Trophoblast cell (in vitro differentiated cells and primary cell): ENCODE measurements at regions not wholly inside any gene's neighbourhood (a gene's known extent, or its start where the extent isn't known, plus 50 kb on each side); places are given as distances from the start of the nearest gene placed in this dataset.

ENCODE experiments used
- DNase-seq, 2 donors: peaks; one replicate each; pipeline ENCODE4 v3.0.0-alpha.2; 2016
- H2AFZ ChIP-seq: 2 replicates; pipeline ENCODE4 v1.6.1; 2013; ENCODE audit warnings: low read length, moderate library complexity, mild to moderate bottlenecking; ENCODE audit not compliant: insufficient read depth, poor library complexity
- H2AK5ac ChIP-seq: 2 replicates; pipeline ENCODE4 v1.6.1; 2013; ENCODE audit warnings: mild to moderate bottlenecking, low read length
- H2BK120ac ChIP-seq: 2 replicates; pipeline ENCODE4 v1.6.1; 2013; ENCODE audit warnings: low read length, mild to moderate bottlenecking, moderate library complexity; ENCODE audit not compliant: insufficient read depth, poor library complexity
- H2BK12ac ChIP-seq: 2 replicates; pipeline ENCODE4 v1.6.1; 2013; ENCODE audit warnings: mild to moderate bottlenecking, low read length, moderate library complexity
- H2BK5ac ChIP-seq: 2 replicates; pipeline ENCODE4 v1.6.1; 2013; ENCODE audit warnings: low read length, low read depth, moderate library complexity, mild to moderate bottlenecking; ENCODE audit not compliant: poor library complexity
- H3K14ac ChIP-seq: 2 replicates; pipeline ENCODE4 v1.6.1; 2013; ENCODE audit warnings: mild to moderate bottlenecking, low read length
- H3K18ac ChIP-seq: 2 replicates; pipeline ENCODE4 v1.6.1; 2013; ENCODE audit warnings: mild to moderate bottlenecking, low read length
- H3K23ac ChIP-seq: 2 replicates; pipeline ENCODE4 v1.6.1; 2013; ENCODE audit warnings: low read length
- H3K27ac ChIP-seq: 2 replicates; pipeline ENCODE4 v1.5.1; 2013; ENCODE audit warnings: low read depth, mild to moderate bottlenecking, inconsistent platforms, low read length, moderate library complexity
- H3K27me3 ChIP-seq: 2 replicates; pipeline ENCODE4 v1.6.1; 2013; ENCODE audit warnings: inconsistent platforms, mild to moderate bottlenecking, low read length, moderate library complexity; ENCODE audit not compliant: insufficient read depth
- H3K36me3 ChIP-seq, 2 experiments: 1 replicate in 1 of 2; 2 replicates in 1 of 2; pipeline ENCODE4 v1.6.1; 2013; ENCODE audit warnings: low read length in 2 of 2, mild to moderate bottlenecking in 2 of 2, moderate library complexity in 1 of 2; ENCODE audit not compliant: insufficient read depth in 2 of 2, control insufficient read depth in 1 of 2
- H3K4ac ChIP-seq: 2 replicates; pipeline ENCODE4 v1.6.1; 2013; ENCODE audit warnings: low read depth, mild to moderate bottlenecking, low read length, moderate library complexity
- H3K4me1 ChIP-seq, 2 experiments: 1 replicate in 1 of 2; 2 replicates in 1 of 2; pipeline ENCODE4 v1.6.1; 2013; ENCODE audit warnings: low read length in 2 of 2, mild to moderate bottlenecking in 2 of 2, moderate library complexity in 1 of 2; ENCODE audit not compliant: insufficient read depth in 2 of 2, control insufficient read depth in 1 of 2
- H3K4me2 ChIP-seq: 2 replicates; pipeline ENCODE4 v1.6.1; 2013; ENCODE audit warnings: inconsistent platforms, mild to moderate bottlenecking, low read length, moderate library complexity
- H3K4me3 ChIP-seq: 2 replicates; pipeline ENCODE4 v1.5.1; 2013; ENCODE audit warnings: mild to moderate bottlenecking, low read depth, low read length, inconsistent platforms
- H3K79me1 ChIP-seq: one replicate; pipeline ENCODE4 v1.6.1; 2013; ENCODE audit warnings: low read length
- H3K79me2 ChIP-seq: 2 replicates; pipeline ENCODE4 v1.6.1; 2013; ENCODE audit warnings: low read length, mild to moderate bottlenecking; ENCODE audit not compliant: control insufficient read depth, insufficient read depth, poor library complexity
- H3K9ac ChIP-seq: 2 replicates; pipeline ENCODE4 v1.6.1; 2013; ENCODE audit warnings: mild to moderate bottlenecking, low read length
- H3K9me3 ChIP-seq: 2 replicates; pipeline ENCODE4 v1.6.1; 2013; ENCODE audit warnings: low read depth, mild to moderate bottlenecking, control low read depth, inconsistent platforms, low read length; ENCODE audit not compliant: insufficient read depth
- H4K12ac ChIP-seq: 2 replicates; pipeline ENCODE4 v1.6.1; 2013; ENCODE audit warnings: low read depth, mild to moderate bottlenecking, low read length, moderate library complexity
- H4K8ac ChIP-seq: 2 replicates; pipeline ENCODE4 v1.6.1; 2013; ENCODE audit warnings: low read depth, mild to moderate bottlenecking, low read length, moderate library complexity
- H4K91ac ChIP-seq: one replicate; pipeline ENCODE4 v1.6.1; 2013; ENCODE audit warnings: low read depth, mild to moderate bottlenecking, low read length, moderate library complexity
- WGBS: extraction: QIAGEN DNeasy Blood & Tissue Kit; methylation state at CpG from one replicate; pipeline ENCODE4 v1.1.7; 2013; ENCODE audit warnings: missing lambda C conversion rate; ENCODE audit not compliant: insufficient read length, insufficient coverage; ENCODE audit errors: extremely low coverage; 5-methylcytosine and 5-hydroxymethylcytosine counted together

- Histone ChIP-seq H3K23ac (no peak overlapping the region), H3K4me3 (no peak overlapping the region), H4K12ac (no peak overlapping the region), H3K14ac (no peak overlapping the region), H2BK5ac (no peak overlapping the region), H3K9ac (no peak overlapping the region), H3K18ac (no peak overlapping the region), H4K91ac (no peak overlapping the region), H3K79me1 (no peaks in the 10 kb centered on the region), H3K27ac (no peak overlapping the region), H2AK5ac (no peak overlapping the region), H3K36me3 (no peaks in the 10 kb centered on the region), H3K9me3 (no peaks in the 10 kb centered on the region), H3K27me3 (peaks cover 2% of the 10 kb centered on the region), H3K4me1 (no peaks in the 10 kb centered on the region), H3K4me2 (no peak overlapping the region), H3K79me2 (no peaks in the 10 kb centered on the region), H2BK12ac (no peak overlapping the region), H2BK120ac (no peak overlapping the region), H3K4ac (no peak overlapping the region), H4K8ac (no peak overlapping the region), H2AFZ (no peak overlapping the region)
- no peak for DNase-seq
- no CpG with 5 or more reads among the region's 9 CpGs for WGBS
These were observed 93.9 kb downstream of the TEX29 start for GRCh38 chr13:111414341-111414740.

DNA sequence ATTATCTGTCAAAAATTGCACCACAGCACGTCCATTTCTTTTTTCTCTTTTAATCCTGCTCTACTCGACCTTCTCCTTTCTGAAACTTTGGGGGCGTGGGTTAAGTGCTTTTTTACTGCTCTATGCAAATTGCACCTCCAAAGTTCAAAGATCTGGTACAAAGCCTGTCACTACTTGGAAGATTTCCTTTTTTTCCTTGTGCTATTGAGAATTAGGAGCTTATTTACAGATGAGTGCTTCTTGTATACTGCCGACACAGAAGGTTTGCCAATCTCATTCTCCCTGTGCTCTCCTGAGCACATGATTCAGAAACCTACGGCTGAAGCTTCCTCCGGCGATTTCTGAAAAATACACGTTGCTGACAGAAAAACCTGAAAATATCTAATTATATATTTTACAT, 94.8 kb downstream of the TEX29 start:
- Histone ChIP-seq H4K8ac (no peak overlapping the region), H3K4ac (no peak overlapping the region), H3K4me1 (no peaks in the 10 kb centered on the region), H3K79me2 (no peaks in the 10 kb centered on the region), H3K14ac (no peak overlapping the region), H2AFZ (no peak overlapping the region), H3K18ac (no peak overlapping the region), H2BK12ac (no peak overlapping the region), H3K36me3 (no peaks in the 10 kb centered on the region), H2BK5ac (no peak overlapping the region), H4K91ac (no peak overlapping the region), H3K9me3 (no peaks in the 10 kb centered on the region), H2BK120ac (no peak overlapping the region), H3K27ac (no peak overlapping the region), H3K9ac (no peak overlapping the region), H3K79me1 (no peaks in the 10 kb centered on the region), H3K4me3 (no peak overlapping the region), H3K27me3 (peaks cover 2% of the 10 kb centered on the region), H4K12ac (no peak overlapping the region), H2AK5ac (no peak overlapping the region), H3K23ac (no peak overlapping the region), H3K4me2 (no peak overlapping the region)
- DNase-seq = no peak
- no CpG with 5 or more reads among the region's 8 CpGs for WGBS

GRCh38 chr13:111415765-111416164, 95.3 kb downstream of the TEX29 start:
- H3K79me1 ChIP-seq = no peaks in the 10 kb centered on the region
- no peaks in the 10 kb centered on the region for H3K79me2 ChIP-seq
- no peaks in the 10 kb centered on the region for H3K9me3 ChIP-seq
- H2AFZ ChIP-seq = no peak overlapping the region
- H4K8ac ChIP-seq = no peak overlapping the region
- no peak overlapping the region for H3K18ac ChIP-seq
- H3K4ac ChIP-seq = no peak overlapping the region
- no peak overlapping the region for H2BK120ac ChIP-seq
- H2BK12ac ChIP-seq = no peak overlapping the region
- no peak overlapping the region for H3K14ac ChIP-seq
- H4K91ac ChIP-seq = no peak overlapping the region
- no peak overlapping the region for H3K27ac ChIP-seq
- DNase-seq = no peak
- no peak overlapping the region for H3K4me3 ChIP-seq
- H3K4me2 ChIP-seq = no peak overlapping the region
- no peak overlapping the region for H2AK5ac ChIP-seq
- no peak overlapping the region for H2BK5ac ChIP-seq
- peaks cover 2% of the 10 kb centered on the region for H3K27me3 ChIP-seq
- H3K36me3 ChIP-seq = no peaks in the 10 kb centered on the region
- WGBS = no CpG with 5 or more reads among the region's 1 CpG
- no peak overlapping the region for H3K23ac ChIP-seq
- H3K9ac ChIP-seq = no peak overlapping the region
- H4K12ac ChIP-seq = no peak overlapping the region
- no peaks in the 10 kb centered on the region for H3K4me1 ChIP-seq

- no peak overlapping the region for H3K18ac ChIP-seq
- H2BK12ac ChIP-seq = no peak overlapping the region
- H3K79me2 ChIP-seq = no peaks in the 10 kb centered on the region
- peaks cover under 1 to 2% of the 10 kb centered on the region in 2 experiments for H3K4me1 ChIP-seq
- no peak overlapping the region for H2AK5ac ChIP-seq
- H3K9me3 ChIP-seq = no peaks in the 10 kb centered on the region
- no peak overlapping the region for H3K14ac ChIP-seq
- H3K9ac ChIP-seq = no peak overlapping the region
- peaks cover 2% of the 10 kb centered on the region for H3K27me3 ChIP-seq
- no peak overlapping the region for H3K4ac ChIP-seq
- no peak overlapping the region for H3K4me3 ChIP-seq
- H3K36me3 ChIP-seq = no peaks in the 10 kb centered on the region
- WGBS = no CpG with 5 or more reads among the region's 6 CpGs
- H2AFZ ChIP-seq = no peak overlapping the region
- H3K27ac ChIP-seq = no peak overlapping the region
- no peaks in the 10 kb centered on the region for H3K79me1 ChIP-seq
- H4K12ac ChIP-seq = no peak overlapping the region
- H4K8ac ChIP-seq = no peak overlapping the region
- no peak overlapping the region for H4K91ac ChIP-seq
- no peak overlapping the region for H3K4me2 ChIP-seq
- no peak overlapping the region for H2BK5ac ChIP-seq
- H3K23ac ChIP-seq = no peak overlapping the region
- DNase-seq = no peak
- no peak overlapping the region for H2BK120ac ChIP-seq
These were observed 97.7 kb downstream of the TEX29 start for GRCh38 chr13:111418101-111418500.
